GM12878 (cell line): ENCODE measurements at regions not wholly inside any gene's neighbourhood (a gene's known extent, or its start where the extent isn't known, plus 50 kb on each side); places are given as distances from the start of the nearest gene placed in this dataset.

Source experiments
- ATAC-seq: fragments of 200-7000 bp; cut with Tn5 transposase; 3 replicates; pipeline ENCODE4 v1.9.1; 2020; ENCODE audit warnings: mild to moderate bottlenecking, moderate library complexity
- BruUV-seq: library from RNA; stranded (reverse); fragments of 400-500 nt; replicated peaks from 2 replicates; lab custom pipeline; 2021; lab: Mats Ljungman, UMichigan
- CTCF ChIA-PET: fragments of 300-600 bp; sonication (Branson Sonifier 250); formaldehyde crosslinking; extraction: SDS; loops from one replicate; lab custom pipeline; 2021; ENCODE audit warnings: inconsistent platforms; lab: Yijun Ruan, JAX
- POLR2A ChIA-PET: fragments of 350-600 bp; formaldehyde crosslinking; extraction: SDS; loops from one replicate; lab custom pipeline; 2021; ENCODE audit warnings: inconsistent platforms; lab: Charles Lee
- RAD21 ChIA-PET: fragments of 300-600 bp; sonication (Branson Sonifier 250); formaldehyde crosslinking; loops from one replicate; lab custom pipeline; 2023; ENCODE audit warnings: antibody characterized with exemption; ENCODE audit not compliant: unreplicated experiment; lab: Charles Lee
- SMC1A ChIA-PET: fragments of 300-600 bp; sonication (Branson Sonifier 250); formaldehyde crosslinking; loops from one replicate; lab custom pipeline; 2023; ENCODE audit not compliant: unreplicated experiment, uncharacterized antibody; lab: Charles Lee
- DNase-seq: peaks from one replicate; pipeline ENCODE4 v3.0.0-alpha.2; 2011; ENCODE audit warnings: low read depth, low spot score
- FAIRE-seq: peaks from 3 replicates; lab custom pipeline; 2011; peaks lifted over from hg19 to GRCh38; lab: Jason Lieb, UNC
- H2AFZ ChIP-seq: 2 replicates; pipeline ENCODE4 v1.6.0; 2011; ENCODE audit warnings: low read depth, low read length, control low read depth; ENCODE audit not compliant: control insufficient read depth
- H3K27ac ChIP-seq: 2 replicates; pipeline ENCODE4 v1.5.1; 2011; ENCODE audit warnings: control low read depth; ENCODE audit not compliant: control insufficient read depth, insufficient read depth
- H3K27me3 ChIP-seq, 2 experiments: replicated peaks in 1 of 2; 2 replicates each; pipeline versions ENCODE4 v1.6.0 to v1.6.1; 2011; ENCODE audit warnings: low read length in 1 of 2; ENCODE audit not compliant: control insufficient read depth in 2 of 2, insufficient read depth in 2 of 2
- H3K36me3 ChIP-seq, 2 experiments: 2 replicates each; pipeline ENCODE4 v1.5.1; 2011; ENCODE audit warnings: low read length in 1 of 2; ENCODE audit not compliant: control insufficient read depth in 2 of 2, insufficient read depth in 2 of 2
- H3K4me1 ChIP-seq: 2 replicates; pipeline ENCODE4 v1.6.1; 2011; ENCODE audit warnings: mild to moderate bottlenecking, low read length, moderate library complexity, mixed read lengths; ENCODE audit not compliant: control insufficient read depth, insufficient read depth
- H3K4me2 ChIP-seq: 2 replicates; pipeline ENCODE4 v1.6.0; 2011; ENCODE audit warnings: control low read depth; ENCODE audit not compliant: control insufficient read depth, insufficient read depth
- H3K4me3 ChIP-seq: fragments of 200-600 bp; sonication (generic); 2 replicates; pipeline ENCODE4 v1.5.1; 2016
- H3K79me2 ChIP-seq: 2 replicates; pipeline ENCODE4 v1.6.0; 2011; ENCODE audit warnings: low read length; ENCODE audit not compliant: control insufficient read depth, insufficient read depth
- H3K9ac ChIP-seq: 2 replicates; pipeline ENCODE4 v1.8.0; 2011; ENCODE audit warnings: low read length, control low read depth, mixed read lengths; ENCODE audit not compliant: control insufficient read depth, insufficient read depth
- H3K9me3 ChIP-seq: replicated peaks from 3 replicates; pipeline ENCODE4 v1.5.1; 2011; ENCODE audit warnings: mild to moderate bottlenecking, low read length; ENCODE audit not compliant: control insufficient read depth, insufficient read depth
- H4K20me1 ChIP-seq: 2 replicates; pipeline ENCODE4 v1.6.0; 2011; ENCODE audit not compliant: control insufficient read depth, insufficient read depth
- CHD1 ChIP-seq: IDR thresholded peaks from 2 replicates; pipeline ENCODE4 v1.6.1; 2012; ENCODE audit warnings: low read depth, low read length, improper control_type of control experiment
- EED ChIP-seq: sonication (generic); IDR thresholded peaks from 2 replicates; pipeline ENCODE4 v1.6.1; 2016; ENCODE audit warnings: antibody characterized with exemption, low read depth
- IKZF1 ChIP-seq: fragments of 450-650 bp; conservative IDR thresholded peaks from 2 replicates; pipeline ENCODE4 v1.6.1; 2017; ENCODE audit warnings: antibody characterized with exemption, mild to moderate bottlenecking
- NR2F1 ChIP-seq: fragments of 450-650 bp; conservative IDR thresholded peaks from 2 replicates; pipeline ENCODE4 v1.6.1; 2017; ENCODE audit warnings: mild to moderate bottlenecking
- RB1 ChIP-seq: fragments of 450-650 bp; formaldehyde crosslinking; IDR thresholded peaks from 2 replicates; pipeline ENCODE4 v1.6.1; 2017; ENCODE audit warnings: mild to moderate bottlenecking, borderline replicate concordance
- RBBP5 ChIP-seq: fragments of 200-600 bp; sonication (generic); conservative IDR thresholded peaks from 2 replicates; pipeline ENCODE4 v1.6.1; 2016
- SUZ12 ChIP-seq: fragments of 200-600 bp; sonication (generic); IDR thresholded peaks from one replicate; pipeline ENCODE4 v1.6.1; 2018; ENCODE audit warnings: antibody characterized with exemption, mild to moderate bottlenecking; ENCODE audit not compliant: unreplicated experiment
- TBL1XR1 ChIP-seq: IDR thresholded peaks from 2 replicates; pipeline ENCODE4 v1.6.1; 2012; ENCODE audit warnings: low read depth, low read length, improper control_type of control experiment
- ZNF217 ChIP-seq: fragments of 450-650 bp; IDR thresholded peaks from 2 replicates; pipeline ENCODE4 v1.6.1; 2017; ENCODE audit warnings: antibody characterized with exemption, mild to moderate bottlenecking
- WGBS: methylation state at CpG from one replicate; pipeline ENCODE4 v1.1.6; 2016; ENCODE audit warnings: low lambda C conversion rate; ENCODE audit not compliant: insufficient replicate concordance, insufficient coverage; ENCODE audit errors: missing lambda C conversion rate; 5-methylcytosine and 5-hydroxymethylcytosine counted together
- in situ Hi-C: fragments of 300-500 bp; cut with MboI; formaldehyde crosslinking; loops from 9 replicates; pipeline ENCODE4 v1.14.3; 2018; ENCODE audit warnings: mixed read lengths
- intact Hi-C: fragments of 100-400 bp; cut with micrococcal nuclease; formaldehyde crosslinking; loops from one replicate; pipeline ENCODE4 v1.14.2; 2022; ENCODE audit not compliant: unreplicated experiment
- TF ChIP-seq, protein P1 (sequence below): fragments of 450-650 bp; IDR thresholded peaks from 2 replicates; pipeline ENCODE4 v1.6.1; 2017; ENCODE audit warnings: mild to moderate bottlenecking, moderate library complexity
- TF ChIP-seq, protein P2 (sequence below): fragments of 450-650 bp; IDR thresholded peaks from 2 replicates; pipeline ENCODE4 v1.6.1; 2017; ENCODE audit warnings: mild to moderate bottlenecking, moderate library complexity
- TF ChIP-seq, protein P3 (sequence below): IDR thresholded peaks from 2 replicates; pipeline ENCODE4 v1.6.1; 2012; ENCODE audit warnings: low read depth, low read length, improper control_type of control experiment

DNA sequence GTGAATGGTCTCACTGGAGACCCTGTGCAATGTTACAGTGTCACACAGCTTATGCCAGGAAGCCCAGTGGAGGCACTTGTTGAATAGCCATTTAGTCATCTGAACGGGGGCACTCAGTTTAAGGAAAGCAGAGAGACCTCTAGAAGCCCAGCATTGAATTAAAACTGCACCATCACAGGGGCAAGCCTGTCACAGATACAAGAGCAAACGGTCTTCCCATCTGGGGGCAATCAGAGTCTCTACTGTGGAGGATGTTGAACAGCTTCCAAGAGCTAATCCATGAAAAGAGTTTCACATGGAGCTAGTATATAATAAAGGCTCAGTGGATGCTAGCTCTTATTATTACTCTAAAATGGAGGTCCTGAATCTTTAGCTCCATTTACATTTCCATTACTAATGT, 553.7 kb upstream of the ARRDC4 start:
- 0% methylated on average over 2 of the region's 2 CpGs for WGBS
- TF ChIP-seq, protein P1, sequence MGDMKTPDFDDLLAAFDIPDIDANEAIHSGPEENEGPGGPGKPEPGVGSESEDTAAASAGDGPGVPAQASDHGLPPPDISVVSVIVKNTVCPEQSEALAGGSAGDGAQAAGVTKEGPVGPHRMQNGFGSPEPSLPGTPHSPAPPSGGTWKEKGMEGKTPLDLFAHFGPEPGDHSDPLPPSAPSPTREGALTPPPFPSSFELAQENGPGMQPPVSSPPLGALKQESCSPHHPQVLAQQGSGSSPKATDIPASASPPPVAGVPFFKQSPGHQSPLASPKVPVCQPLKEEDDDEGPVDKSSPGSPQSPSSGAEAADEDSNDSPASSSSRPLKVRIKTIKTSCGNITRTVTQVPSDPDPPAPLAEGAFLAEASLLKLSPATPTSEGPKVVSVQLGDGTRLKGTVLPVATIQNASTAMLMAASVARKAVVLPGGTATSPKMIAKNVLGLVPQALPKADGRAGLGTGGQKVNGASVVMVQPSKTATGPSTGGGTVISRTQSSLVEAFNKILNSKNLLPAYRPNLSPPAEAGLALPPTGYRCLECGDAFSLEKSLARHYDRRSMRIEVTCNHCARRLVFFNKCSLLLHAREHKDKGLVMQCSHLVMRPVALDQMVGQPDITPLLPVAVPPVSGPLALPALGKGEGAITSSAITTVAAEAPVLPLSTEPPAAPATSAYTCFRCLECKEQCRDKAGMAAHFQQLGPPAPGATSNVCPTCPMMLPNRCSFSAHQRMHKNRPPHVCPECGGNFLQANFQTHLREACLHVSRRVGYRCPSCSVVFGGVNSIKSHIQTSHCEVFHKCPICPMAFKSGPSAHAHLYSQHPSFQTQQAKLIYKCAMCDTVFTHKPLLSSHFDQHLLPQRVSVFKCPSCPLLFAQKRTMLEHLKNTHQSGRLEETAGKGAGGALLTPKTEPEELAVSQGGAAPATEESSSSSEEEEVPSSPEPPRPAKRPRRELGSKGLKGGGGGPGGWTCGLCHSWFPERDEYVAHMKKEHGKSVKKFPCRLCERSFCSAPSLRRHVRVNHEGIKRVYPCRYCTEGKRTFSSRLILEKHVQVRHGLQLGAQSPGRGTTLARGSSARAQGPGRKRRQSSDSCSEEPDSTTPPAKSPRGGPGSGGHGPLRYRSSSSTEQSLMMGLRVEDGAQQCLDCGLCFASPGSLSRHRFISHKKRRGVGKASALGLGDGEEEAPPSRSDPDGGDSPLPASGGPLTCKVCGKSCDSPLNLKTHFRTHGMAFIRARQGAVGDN = no peak
- TF ChIP-seq ZNF217 (no peak), TBL1XR1 (no peak), EED (no peak), RB1 (no peak), RBBP5 (no peak), IKZF1 (no peak), SUZ12 (no peak), NR2F1 (no peak), CHD1 (no peak)
- TF ChIP-seq, protein P2, sequence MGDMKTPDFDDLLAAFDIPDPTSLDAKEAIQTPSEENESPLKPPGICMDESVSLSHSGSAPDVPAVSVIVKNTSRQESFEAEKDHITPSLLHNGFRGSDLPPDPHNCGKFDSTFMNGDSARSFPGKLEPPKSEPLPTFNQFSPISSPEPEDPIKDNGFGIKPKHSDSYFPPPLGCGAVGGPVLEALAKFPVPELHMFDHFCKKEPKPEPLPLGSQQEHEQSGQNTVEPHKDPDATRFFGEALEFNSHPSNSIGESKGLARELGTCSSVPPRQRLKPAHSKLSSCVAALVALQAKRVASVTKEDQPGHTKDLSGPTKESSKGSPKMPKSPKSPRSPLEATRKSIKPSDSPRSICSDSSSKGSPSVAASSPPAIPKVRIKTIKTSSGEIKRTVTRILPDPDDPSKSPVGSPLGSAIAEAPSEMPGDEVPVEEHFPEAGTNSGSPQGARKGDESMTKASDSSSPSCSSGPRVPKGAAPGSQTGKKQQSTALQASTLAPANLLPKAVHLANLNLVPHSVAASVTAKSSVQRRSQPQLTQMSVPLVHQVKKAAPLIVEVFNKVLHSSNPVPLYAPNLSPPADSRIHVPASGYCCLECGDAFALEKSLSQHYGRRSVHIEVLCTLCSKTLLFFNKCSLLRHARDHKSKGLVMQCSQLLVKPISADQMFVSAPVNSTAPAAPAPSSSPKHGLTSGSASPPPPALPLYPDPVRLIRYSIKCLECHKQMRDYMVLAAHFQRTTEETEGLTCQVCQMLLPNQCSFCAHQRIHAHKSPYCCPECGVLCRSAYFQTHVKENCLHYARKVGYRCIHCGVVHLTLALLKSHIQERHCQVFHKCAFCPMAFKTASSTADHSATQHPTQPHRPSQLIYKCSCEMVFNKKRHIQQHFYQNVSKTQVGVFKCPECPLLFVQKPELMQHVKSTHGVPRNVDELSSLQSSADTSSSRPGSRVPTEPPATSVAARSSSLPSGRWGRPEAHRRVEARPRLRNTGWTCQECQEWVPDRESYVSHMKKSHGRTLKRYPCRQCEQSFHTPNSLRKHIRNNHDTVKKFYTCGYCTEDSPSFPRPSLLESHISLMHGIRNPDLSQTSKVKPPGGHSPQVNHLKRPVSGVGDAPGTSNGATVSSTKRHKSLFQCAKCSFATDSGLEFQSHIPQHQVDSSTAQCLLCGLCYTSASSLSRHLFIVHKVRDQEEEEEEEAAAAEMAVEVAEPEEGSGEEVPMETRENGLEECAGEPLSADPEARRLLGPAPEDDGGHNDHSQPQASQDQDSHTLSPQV = no peak
- TF ChIP-seq, protein P3, sequence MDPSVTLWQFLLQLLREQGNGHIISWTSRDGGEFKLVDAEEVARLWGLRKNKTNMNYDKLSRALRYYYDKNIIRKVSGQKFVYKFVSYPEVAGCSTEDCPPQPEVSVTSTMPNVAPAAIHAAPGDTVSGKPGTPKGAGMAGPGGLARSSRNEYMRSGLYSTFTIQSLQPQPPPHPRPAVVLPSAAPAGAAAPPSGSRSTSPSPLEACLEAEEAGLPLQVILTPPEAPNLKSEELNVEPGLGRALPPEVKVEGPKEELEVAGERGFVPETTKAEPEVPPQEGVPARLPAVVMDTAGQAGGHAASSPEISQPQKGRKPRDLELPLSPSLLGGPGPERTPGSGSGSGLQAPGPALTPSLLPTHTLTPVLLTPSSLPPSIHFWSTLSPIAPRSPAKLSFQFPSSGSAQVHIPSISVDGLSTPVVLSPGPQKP = no peak
- Histone ChIP-seq H3K4me2 (no peak overlapping the region), H2AFZ (no peak overlapping the region), H3K9me3 (no peaks in the 10 kb centered on the region), H3K36me3 (no peaks in the 10 kb centered on the region), H3K27ac (no peak overlapping the region), H3K4me1 (no peaks in the 10 kb centered on the region), H3K9ac (no peak overlapping the region), H4K20me1 (no peaks in the 10 kb centered on the region), H3K79me2 (no peaks in the 10 kb centered on the region), H3K27me3 (no peaks in the 10 kb centered on the region), H3K4me3 (no peak overlapping the region)
- no peak for FAIRE-seq
- ChIA-PET RAD21 (no interaction called here), POLR2A (no interaction called here), SMC1A (no interaction called here), CTCF (interaction anchor here (0.6 kb wide), 1 partner anchor 429 kb away, joined by 3 read pairs; no protein-coding TSS in a partner anchor)
- DNase-seq = no peak
- BruUV-seq = no TSS peak
- intact Hi-C loops = no loop called here
- no peak for ATAC-seq
- in situ Hi-C loops = no loop called here
